ENCODE measurements at regions not wholly inside any gene's neighbourhood (a gene's known extent, or its start where the extent isn't known, plus 50 kb on each side); places are given as distances from the start of the nearest gene placed in this dataset.
A peak's percentile ranks its signal among the peaks of the same experiment; 100 is the strongest.
"Not testable (repeated sequence)": the region's sequence is repeated elsewhere in the genome, so short reads cannot be mapped to it uniquely, and the experiment has no call there.

DNA sequence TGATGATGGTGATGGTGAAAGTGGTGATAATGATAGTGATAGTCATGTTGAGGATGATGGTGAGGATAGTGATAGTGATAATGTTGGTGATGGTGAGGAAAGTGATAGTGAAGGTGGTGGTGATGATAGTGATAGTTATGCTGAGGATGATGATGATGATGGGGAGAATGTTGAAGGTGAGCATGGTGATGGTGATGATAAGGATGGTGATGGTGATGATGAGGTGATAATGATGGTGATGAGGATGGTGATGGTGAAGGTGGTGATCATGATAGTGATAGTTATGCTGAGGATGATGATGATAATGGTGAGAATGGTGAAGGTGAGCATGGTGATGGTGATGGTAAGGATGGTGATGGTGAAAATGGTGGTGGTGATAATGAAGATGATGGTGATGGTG lies 64.9 kb upstream of the ZNF337 start:
- no peaks in the 10 kb centered on the region for H3K4me1 ChIP-seq
- H3K36me3 ChIP-seq = no peaks in the 10 kb centered on the region
- H3K27me3 ChIP-seq = peaks cover 0 to 10% (median 0%) of the 10 kb centered on the region in 7 donors
- H3K27ac ChIP-seq = no peak overlapping the region
- intact Hi-C loops (cut with DNase I) = no loop called here
- no peaks in the 10 kb centered on the region for H3K9me3 ChIP-seq
- H3K4me3 ChIP-seq = no peak overlapping the region
- no peak for TF ChIP-seq CTCF (IDR thresholded peaks at IDR 0.05)
- ATAC-seq (no peak), DNase-seq (no peak)

DNA sequence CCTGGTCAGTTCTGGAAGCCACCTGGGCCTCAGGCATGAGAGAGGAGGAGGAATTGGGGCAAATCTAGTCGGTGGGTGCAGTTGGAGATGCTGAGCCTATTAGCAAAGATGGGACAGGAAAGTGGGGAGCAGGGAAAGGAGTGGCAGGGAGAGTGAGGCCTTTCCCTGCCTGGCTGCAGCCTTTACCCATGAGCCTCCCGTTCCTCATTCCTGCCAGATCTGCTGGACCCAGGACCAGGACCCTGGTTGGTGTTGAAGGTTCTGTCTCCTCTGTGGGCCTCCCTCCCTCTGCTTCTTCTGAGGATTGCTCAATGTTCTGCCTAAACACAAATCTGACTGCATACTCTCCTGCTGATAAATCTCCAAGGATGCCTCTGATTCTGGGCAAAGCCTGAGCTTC lies 64.4 kb upstream of the ZNF337 start:
- H3K36me3 ChIP-seq; intact Hi-C loops (cut with DNase I); H3K9me3 ChIP-seq; H3K4me3 ChIP-seq; H3K4me1 ChIP-seq; ATAC-seq; DNase-seq; H3K27ac ChIP-seq: not testable (repeated sequence)
- 66 to 76% methylated on average over 2 of the region's 2 CpGs for WGBS, 2 donors
- H3K27me3 ChIP-seq = peaks cover 0 to 10% (median 0%) of the 10 kb centered on the region in 7 donors

DNA sequence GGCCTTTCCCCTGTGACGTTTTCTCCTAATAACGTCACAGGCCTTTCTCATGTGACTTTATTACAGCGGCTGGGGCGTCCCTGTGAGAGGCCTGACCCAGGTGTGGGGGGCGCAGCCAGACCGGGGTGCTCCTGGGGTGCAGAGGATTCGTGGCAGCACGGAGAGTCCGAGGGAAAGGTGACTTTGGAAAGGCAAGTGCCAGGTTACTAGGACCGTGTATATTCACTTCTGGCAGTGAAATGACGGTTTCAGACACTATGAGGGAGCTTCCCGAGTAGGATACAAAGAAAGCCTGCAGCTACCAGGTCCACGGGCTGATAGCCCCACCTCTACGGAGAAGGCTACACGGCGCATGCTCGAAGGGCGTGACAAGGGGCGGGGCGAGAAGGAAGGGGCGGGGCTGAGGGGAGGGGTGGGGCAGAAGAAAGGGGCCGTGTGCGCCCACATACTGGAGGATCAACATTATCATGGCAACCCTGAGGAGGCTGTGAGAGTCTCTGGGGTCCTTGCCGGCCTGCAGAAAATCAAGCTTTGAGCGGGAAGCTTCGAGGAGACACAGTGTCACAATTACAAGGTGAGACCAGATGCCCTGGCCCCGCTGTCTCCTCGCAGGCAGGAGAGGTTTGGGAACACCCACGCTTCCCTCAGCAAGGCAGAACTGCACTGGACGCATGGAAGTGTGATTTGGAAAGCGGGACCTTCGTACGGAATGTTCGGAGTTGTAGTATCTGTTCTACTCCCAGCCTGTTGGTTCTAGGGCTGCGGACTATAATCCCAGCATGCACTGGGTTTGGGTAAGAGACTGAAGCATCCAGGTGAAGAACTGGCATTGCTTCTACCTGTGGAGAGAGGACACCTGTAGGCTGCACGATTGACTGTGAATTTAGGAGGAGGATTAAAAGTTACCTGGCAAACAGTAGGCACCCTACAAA lies 54.4 kb upstream of the ZNF337 start:
- intact Hi-C loops (cut with DNase I) = loop anchor here in 1 of 10 donors (2.0 kb wide), 1 partner anchor 54 kb away; the partner anchor contains the start of gene ZNF337
- H3K27ac ChIP-seq = peak overlapping the region in 1 of 10 donors; percentile 53

GRCh38 chr20:25750220-25750764 lies 53.6 kb upstream of the ZNF337 start:
- WGBS, 2 donors = 88 to 91% methylated on average over 9 of the region's 9 CpGs
- Histone ChIP-seq H3K9me3 (no peaks in the 10 kb centered on the region), H3K4me1 (peaks cover 0 to 9% (median 0%) of the 10 kb centered on the region in 9 donors), H3K27me3 (no peaks in the 10 kb centered on the region), H3K27ac (no peak overlapping the region), H3K4me3 (peak overlapping the region in 9 of 10 donors; percentile 26 to 62 (median 51)), H3K36me3 (no peaks in the 10 kb centered on the region)
- ATAC-seq (peak in 2 of 8 donors; percentile 14 to 35), DNase-seq (no peak)
- intact Hi-C loops (cut with DNase I) = loop anchor here in 1 of 10 donors (2.0 kb wide), 1 partner anchor 53 kb away; the partner anchor contains the start of gene ZNF337
- no peak for TF ChIP-seq CTCF (IDR thresholded peaks at IDR 0.05)

More for the DNA sequence above, 54.4 kb upstream of the ZNF337 start:
- H3K4me3 ChIP-seq = peak overlapping the region; percentile 26 to 62 (median 50)
- peak; percentile 88 to 98 (median 96) for ATAC-seq
- H3K4me1 ChIP-seq = peaks cover 0 to 9% (median 0%) of the 10 kb centered on the region in 9 donors
- H3K9me3 ChIP-seq = no peaks in the 10 kb centered on the region
- WGBS, 2 donors = 21 to 30% methylated on average over 36 of the region's 36 CpGs
- H3K27me3 ChIP-seq = no peaks in the 10 kb centered on the region
- no peak for TF ChIP-seq CTCF (IDR thresholded peaks at IDR 0.05)
- H3K36me3 ChIP-seq = no peaks in the 10 kb centered on the region
- DNase-seq = peak; percentile 56 to 69

All from heart right ventricle (tissue), 16 donors.